Mesothelial cell of epicardium (in vitro differentiated cells): ENCODE measurements at regions not wholly inside any gene's neighbourhood (a gene's known extent, or its start where the extent isn't known, plus 50 kb on each side); places are given as distances from the start of the nearest gene placed in this dataset.

Experiments
- DNase-seq, 2 experiments: peaks; one replicate each; pipeline ENCODE4 v3.0.0; 2021; ENCODE audit warnings: low spot score in 2 of 2; ENCODE audit not compliant: unreplicated experiment in 2 of 2
- H3K27ac Mint-ChIP-seq: 2 replicates; pipeline ENCODE4 v1.8.0; 2021; ENCODE audit warnings: mixed read lengths
- H3K27me3 Mint-ChIP-seq: 2 replicates; pipeline ENCODE4 v1.8.0; 2021; ENCODE audit warnings: low read depth, mixed read lengths
- H3K36me3 Mint-ChIP-seq: 2 replicates; pipeline ENCODE4 v1.8.0; 2021; ENCODE audit warnings: mixed read lengths
- H3K4me1 Mint-ChIP-seq: 2 replicates; pipeline ENCODE4 v1.8.0; 2021; ENCODE audit warnings: mixed read lengths
- H3K4me3 Mint-ChIP-seq: 2 replicates; pipeline ENCODE4 v1.8.0; 2021; ENCODE audit warnings: mild to moderate bottlenecking, moderate library complexity, mixed read lengths
- H3K9me3 Mint-ChIP-seq: 2 replicates; pipeline ENCODE4 v1.8.0; 2021; ENCODE audit warnings: mixed read lengths
- CTCF ChIP-seq: fragments of 200-600 bp; sonication (generic); IDR thresholded peaks from one replicate; pipeline ENCODE4 v1.5.0; 2021; ENCODE audit warnings: antibody characterized with exemption; ENCODE audit not compliant: unreplicated experiment

- TF ChIP-seq CTCF: no peak
- Mint-ChIP-seq H3K4me3 (no peak overlapping the region), H3K9me3 (peaks cover 18% of the 10 kb centered on the region), H3K4me1 (peaks cover 3% of the 10 kb centered on the region), H3K27ac (no peak overlapping the region), H3K36me3 (peaks cover 6% of the 10 kb centered on the region), H3K27me3 (no peaks in the 10 kb centered on the region)
- no peak for DNase-seq
Measured at GRCh38 chr1:87866416-87866815, 537.7 kb downstream of the LMO4 start.

- H3K27me3 Mint-ChIP-seq: no peaks in the 10 kb centered on the region
- DNase-seq: no peak
- no peak for TF ChIP-seq CTCF
- H3K9me3 Mint-ChIP-seq: peaks cover 18% of the 10 kb centered on the region
- H3K4me1 Mint-ChIP-seq: no peaks in the 10 kb centered on the region
- peaks cover 6% of the 10 kb centered on the region for H3K36me3 Mint-ChIP-seq
- H3K27ac Mint-ChIP-seq: no peak overlapping the region
- H3K4me3 Mint-ChIP-seq: no peak overlapping the region
Measured at GRCh38 chr1:87867626-87868025, 538.9 kb downstream of the LMO4 start.

GRCh38 chr1:87869567-87869966 is 540.9 kb downstream of the LMO4 start:
- Mint-ChIP-seq H3K4me1 (no peaks in the 10 kb centered on the region), H3K27ac (no peak overlapping the region), H3K36me3 (peaks cover 6% of the 10 kb centered on the region), H3K4me3 (no peak overlapping the region), H3K27me3 (no peaks in the 10 kb centered on the region), H3K9me3 (peaks cover 18% of the 10 kb centered on the region)
- no peak for TF ChIP-seq CTCF
- no peak for DNase-seq

GRCh38 chr1:87872189-87872588 is 543.5 kb downstream of the LMO4 start:
- H3K27ac Mint-ChIP-seq: no peak overlapping the region
- no peaks in the 10 kb centered on the region for H3K36me3 Mint-ChIP-seq
- no peaks in the 10 kb centered on the region for H3K4me1 Mint-ChIP-seq
- peaks cover 2% of the 10 kb centered on the region for H3K9me3 Mint-ChIP-seq
- H3K27me3 Mint-ChIP-seq: no peaks in the 10 kb centered on the region
- H3K4me3 Mint-ChIP-seq: no peak overlapping the region
- DNase-seq: no peak
- no peak for TF ChIP-seq CTCF

- TF ChIP-seq CTCF: no peak
- DNase-seq: no peak
- H3K27ac Mint-ChIP-seq: no peak overlapping the region
- no peaks in the 10 kb centered on the region for H3K36me3 Mint-ChIP-seq
- H3K9me3 Mint-ChIP-seq: no peaks in the 10 kb centered on the region
- H3K4me3 Mint-ChIP-seq: no peak overlapping the region
- no peaks in the 10 kb centered on the region for H3K4me1 Mint-ChIP-seq
- H3K27me3 Mint-ChIP-seq: no peaks in the 10 kb centered on the region
Measured at GRCh38 chr1:87872692-87873091, 544.0 kb downstream of the LMO4 start.

- no peak for TF ChIP-seq CTCF
Measured at GRCh38 chr1:87878873-87879272, 550.2 kb downstream of the LMO4 start.

More at GRCh38 chr1:87878873-87879272, 550.2 kb downstream of the LMO4 start:
- Mint-ChIP-seq H3K4me1 (peaks cover 9% of the 10 kb centered on the region), H3K27ac (peak overlapping the region; percentile 6), H3K36me3 (no peaks in the 10 kb centered on the region), H3K4me3 (no peak overlapping the region), H3K27me3 (no peaks in the 10 kb centered on the region), H3K9me3 (no peaks in the 10 kb centered on the region)
- DNase-seq: no peak
